SK-N-SH treated with all-trans-retinoic acid at 6 μM for 48 hours (cell line): ENCODE measurements at regions not wholly inside any gene's neighbourhood (a gene's known extent, or its start where the extent isn't known, plus 50 kb on each side); places are given as distances from the start of the nearest gene placed in this dataset.
"Not testable (repeated sequence)": the region's sequence is repeated elsewhere in the genome, so short reads cannot be mapped to it uniquely, and the experiment has no call there.

ENCODE experiments used
- ATAC-seq: fragments of 200-7000 bp; cut with Tn5 transposase; 3 replicates; pipeline ENCODE4 v1.9.1; 2020; ENCODE audit warnings: mild to moderate bottlenecking, moderate library complexity

DNA sequence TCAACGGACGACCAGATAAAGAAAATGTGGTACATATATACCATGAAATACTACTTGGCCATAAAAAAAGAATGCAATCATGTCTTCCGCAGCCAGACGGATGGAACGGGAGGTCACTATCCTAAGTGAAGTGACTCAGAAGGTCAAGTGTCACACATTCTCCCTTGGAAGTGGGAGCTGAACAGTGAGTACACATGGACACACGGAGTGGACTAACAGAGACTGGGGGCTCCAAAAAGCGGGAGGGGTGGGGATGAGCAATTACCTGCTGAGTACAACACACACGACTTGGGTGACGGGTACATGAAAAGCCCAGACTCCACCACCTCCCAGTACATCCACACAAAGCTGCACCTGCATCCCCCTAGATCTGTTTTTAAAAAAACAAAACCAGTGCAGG, 62.5 kb upstream of the TNK2 start:
- ATAC-seq, result not testable (repeated sequence)

DNA sequence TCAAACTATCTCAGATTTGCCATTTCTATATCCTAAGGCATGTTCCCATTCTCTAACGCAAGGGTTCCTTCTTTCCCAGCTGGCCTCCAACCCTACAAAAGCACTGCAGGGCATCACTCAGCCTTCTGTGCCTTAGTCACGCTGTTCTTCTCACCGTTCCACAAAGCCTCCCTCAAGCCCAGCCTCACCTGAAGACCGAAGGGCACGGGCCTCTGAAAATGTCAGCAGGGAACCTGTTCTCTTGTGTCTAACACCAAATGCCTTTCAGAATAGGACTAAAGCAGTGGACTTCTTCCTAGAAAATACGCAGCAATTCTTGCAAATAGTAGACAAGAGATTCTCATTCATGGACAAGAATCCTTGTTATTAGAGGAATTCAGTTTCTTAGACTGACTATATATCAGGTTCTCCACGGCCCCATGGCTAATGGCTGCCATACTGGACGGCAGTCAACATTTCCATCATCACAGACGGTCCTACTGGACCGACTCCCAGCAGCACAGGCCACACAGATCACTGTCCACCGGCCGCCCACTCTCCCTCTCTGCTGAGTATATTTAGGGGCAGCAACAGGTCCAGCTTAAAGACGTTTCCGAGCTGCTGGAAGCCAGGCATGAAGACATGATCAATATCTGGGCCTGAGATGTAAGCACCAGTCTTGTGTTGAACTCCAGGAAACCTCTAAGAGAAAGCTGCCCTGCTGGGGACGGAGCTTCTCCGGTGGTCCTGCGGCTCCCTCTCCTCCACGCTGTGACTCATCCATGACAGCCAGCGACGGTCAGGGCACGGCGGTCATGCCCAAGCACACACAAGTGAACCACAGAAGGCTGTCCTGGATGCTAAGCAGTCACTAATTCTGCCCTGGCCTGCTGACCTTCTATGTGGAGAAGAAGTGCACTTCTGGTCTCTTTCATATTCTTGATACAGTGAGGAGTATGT, 61.8 kb upstream of the TNK2 start:
- not testable (repeated sequence) for ATAC-seq

DNA sequence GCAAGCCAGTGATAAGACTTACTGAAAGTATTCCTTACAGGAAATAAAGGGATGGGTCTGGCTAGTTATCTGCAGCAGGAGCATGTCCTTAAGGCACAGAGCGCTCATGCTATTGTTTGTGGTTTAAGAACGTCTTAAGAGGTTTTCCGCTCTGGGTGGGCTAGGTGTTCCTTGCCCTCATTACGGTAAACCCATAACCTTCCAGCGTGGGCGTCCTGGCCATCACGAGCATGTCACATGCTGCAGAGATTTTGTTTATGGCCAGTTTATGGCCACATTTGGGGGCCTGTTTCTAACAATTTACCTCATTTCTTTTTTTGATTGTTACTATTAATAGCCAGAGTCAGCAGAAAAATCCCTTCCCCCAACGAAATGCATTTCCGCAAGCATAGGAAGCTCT, 61.0 kb upstream of the TNK2 start:
- ATAC-seq, result not testable (repeated sequence)

DNA sequence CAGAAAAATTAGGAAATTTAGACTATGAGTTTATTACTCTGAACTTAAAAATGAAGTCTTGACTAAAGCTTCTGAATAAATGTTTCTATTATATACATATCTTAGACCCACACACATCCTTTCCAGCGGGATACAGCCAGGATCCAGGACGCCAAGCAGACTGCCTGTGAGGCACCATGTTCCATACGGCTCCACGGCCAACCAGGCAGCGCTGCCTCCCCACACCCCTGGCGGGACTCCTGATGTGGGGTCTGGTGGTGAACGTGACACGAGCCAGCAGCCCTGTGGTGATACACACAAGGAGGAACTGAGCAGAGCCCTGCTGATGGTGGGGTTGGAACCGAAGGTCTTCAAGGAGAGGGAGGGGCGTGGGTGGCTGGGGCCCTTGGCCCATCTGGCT, 59.8 kb upstream of the TNK2 start:
- not testable (repeated sequence) for ATAC-seq

DNA sequence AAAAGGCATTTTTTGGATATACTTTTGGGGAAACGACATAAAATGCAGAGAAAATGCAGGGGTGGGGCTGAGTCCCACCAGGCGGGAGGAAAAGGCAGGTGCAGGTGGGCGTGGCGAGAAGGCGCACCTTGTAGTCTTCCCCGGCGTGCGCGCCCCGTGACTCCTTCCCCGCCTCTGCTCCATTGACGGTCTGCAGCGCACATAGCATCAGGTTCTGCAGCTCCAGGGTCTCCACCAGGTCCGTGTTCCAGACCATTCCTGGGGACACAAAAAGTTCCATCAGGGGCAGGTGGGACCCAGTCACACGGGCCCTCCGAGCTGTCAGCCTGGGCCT, 59.0 kb upstream of the TNK2 start:
- not testable (repeated sequence) for ATAC-seq

DNA sequence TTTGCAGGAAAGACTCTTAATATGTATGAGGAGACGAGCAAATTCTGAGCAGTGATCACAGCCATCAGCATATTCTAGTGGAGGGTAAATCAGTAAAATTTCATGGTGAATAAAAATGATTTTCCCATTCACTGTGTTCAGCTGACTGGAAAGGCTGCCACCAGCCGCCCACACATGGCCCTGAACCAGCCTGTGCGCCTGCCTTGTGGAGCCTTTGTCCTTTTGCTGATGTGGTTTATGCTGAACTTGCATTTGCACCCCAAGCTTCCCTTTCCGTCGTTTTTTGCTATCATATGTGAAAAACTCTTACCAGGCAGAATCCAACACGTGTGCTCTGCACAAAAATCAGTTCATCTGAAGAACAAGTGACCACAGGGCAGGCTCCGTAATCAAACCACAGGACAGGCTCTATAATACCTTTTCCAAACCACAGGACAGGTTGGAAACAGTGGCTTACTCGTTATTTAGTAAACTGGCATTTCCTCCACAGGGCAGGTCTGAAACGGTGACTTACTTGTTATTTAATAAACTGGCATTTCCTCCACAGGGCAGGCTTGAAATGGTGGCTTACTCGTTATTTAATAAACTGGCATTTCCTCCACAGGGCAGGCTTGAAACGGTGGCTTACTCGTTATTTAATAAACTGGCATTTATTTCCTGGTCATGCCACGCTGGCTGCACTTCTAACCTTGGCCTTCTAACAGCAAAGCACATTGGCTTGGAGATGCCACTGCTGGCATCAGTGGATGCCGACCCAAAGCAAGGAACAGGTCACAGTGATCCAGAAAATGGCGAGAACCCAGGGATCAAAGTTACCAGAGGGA, 58.4 kb upstream of the TNK2 start:
- ATAC-seq, result not testable (repeated sequence)

DNA sequence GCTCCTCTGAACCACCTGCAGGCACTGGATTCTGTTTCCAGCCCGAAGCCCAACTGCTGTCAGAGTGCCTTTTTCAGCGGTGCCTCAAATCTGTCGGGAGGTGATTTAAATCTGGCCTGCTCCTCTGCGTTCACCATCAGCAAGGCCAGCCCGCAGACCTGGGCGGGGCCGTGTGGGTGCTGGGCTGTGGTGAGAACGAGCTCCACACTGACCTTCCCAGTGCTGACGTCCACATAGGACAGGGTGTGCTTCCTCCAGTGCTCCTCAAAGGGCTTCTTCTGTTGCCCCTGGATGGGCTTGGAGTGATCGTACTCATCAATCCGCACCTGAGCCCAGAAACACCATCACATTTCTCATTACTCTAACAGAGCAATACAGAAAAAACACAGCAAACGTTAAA, 56.9 kb upstream of the TNK2 start:
- not testable (repeated sequence) for ATAC-seq

DNA sequence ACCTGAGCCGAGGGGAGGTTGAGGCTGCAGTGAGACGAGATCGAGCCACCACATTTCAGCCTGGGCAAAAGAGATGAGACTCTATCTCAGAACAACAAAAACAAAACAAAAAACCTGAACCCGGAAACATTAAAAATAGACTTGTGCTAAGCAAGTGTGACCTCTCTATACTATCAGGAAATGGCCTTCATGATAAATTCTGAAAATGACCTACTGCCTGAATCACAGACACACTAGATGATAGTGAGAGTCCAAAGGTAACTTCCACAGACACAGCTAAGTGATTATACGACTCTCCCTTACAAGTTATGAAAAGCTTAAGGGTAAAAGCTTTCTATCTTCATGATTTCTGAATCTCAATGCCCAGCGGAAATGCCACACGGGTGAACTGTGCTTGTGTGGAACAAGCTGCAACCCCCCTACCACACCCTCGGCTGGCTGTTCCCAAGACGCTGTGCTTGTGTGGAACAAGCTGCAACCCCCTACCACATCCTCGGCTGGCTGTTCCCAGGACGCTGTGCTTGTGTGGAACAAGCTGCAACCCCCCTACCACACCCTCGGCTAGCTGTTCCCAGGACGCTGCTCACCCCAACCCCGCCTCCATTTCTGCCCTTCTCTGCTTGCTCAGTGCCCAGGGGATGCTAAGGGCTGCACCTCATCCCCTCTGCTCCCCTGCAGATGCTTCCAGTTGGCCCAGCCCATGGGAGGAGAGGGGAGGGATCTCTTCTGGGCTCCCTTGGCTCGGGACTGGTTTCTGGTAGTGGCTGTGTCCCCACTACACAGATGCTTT, 56.2 kb upstream of the TNK2 start:
- ATAC-seq, result not testable (repeated sequence)

DNA sequence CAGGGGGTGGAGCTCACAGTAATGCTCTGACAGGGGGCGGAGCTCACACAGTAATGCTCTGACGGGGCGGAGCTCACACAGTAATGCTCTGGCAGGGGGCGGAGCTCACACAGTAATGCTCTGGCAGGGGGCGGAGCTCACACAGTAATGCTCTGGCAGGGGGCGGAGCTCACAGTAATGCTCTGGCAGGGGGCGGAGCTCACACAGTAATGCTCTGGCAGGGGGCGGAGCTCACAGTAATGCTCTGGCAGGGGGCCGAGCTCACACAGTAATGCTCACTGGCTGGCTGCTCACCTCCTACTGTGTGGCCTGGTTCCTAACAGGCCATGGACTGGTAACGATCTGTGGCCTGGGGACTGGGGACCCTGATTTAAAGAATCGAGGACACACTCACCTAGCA, 53.9 kb upstream of the TNK2 start:
- not testable (repeated sequence) for ATAC-seq

DNA sequence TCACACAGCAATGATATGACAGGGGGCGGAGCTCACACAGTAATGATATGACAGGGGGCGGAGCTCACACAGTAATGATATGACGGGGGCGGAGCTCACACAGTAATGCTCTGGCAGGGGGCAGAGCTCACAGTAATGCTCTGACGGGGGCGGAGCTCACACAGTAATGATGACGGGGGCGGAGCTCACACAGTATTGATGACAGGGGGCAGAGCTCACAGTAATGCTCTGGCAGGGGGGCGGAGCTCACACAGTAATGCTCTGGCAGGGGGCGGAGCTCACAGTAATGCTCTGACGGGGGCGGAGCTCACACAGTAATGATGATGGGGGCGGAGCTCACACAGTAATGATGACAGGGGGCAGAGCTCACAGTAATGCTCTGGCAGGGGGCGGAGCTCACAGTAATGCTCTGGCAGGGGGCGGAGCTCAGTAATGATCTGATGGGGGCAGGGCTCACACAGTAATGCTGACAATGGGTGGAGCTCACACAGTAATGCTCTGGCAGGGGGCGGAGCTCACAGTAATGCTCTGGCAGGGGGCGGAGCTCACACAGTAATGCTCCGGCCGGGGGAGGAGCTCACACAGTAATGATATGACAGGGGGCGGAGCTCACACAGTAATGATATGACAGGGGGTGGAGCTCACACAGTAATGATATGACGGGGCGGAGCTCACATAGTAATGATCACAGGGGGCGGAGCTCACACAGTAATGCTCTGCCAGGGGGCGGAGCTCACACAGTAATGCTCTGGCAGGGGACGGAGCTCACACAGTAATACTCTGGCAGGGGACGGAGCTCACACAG, 52.8 kb upstream of the TNK2 start:
- peak; percentile 30; the same call in 2 of the 3 replicates for ATAC-seq

DNA sequence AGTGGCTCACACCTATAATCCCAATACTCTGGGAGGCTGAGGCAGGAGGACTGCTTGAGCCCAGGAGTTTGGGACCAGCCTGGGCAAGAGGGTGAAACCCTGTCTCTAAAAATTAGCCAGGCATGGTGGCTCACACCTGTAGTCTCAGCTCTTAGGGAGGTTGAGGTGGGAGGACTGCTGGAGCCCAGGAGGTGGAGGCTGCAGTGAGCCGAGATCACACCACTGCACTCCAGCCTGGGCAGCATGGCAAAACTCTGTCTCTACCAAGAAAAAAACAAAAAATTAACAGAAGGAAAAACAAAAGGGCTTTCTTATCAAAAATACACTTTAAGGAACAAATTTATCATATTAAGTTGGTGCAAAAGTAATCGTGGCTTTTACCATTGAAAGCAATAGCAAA, 51.8 kb upstream of the TNK2 start:
- ATAC-seq, result not testable (repeated sequence)

DNA sequence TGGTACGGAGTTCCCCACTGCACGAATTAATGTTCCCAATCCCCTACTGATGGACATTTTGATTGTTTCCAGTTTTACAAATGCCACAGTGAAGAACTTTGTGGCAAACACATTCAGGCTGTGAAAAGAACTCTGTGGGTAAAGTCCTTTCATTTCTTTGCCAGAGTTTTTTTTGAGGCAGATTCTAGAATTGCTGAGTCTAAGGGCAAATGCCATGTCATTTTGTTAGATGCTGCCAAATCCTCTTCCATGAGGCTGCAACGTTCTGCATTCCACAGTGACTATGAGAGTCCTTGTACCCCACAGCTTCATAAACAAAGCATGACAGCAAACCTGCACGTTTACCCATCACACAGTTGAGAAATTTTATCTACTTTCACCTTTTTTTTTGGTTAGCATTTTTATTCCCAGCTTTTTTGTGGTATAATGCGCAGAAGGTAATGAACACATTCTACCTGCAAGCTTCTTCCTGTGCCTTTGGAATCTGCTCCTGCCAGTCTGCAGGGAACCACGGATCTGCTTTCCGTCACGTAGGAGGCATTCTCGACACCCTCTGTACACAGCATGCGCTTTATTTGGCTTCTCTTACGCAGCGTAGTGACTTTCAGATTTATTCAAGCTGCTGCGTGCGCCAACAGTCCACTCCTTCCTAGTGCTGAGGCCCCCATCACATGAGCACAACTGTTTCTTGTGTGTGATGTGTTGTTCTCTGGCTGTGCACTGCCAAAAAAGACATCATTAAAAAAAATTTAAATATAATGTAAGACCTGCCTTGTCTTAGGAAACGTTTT, 51.2 kb upstream of the TNK2 start:
- not testable (repeated sequence) for ATAC-seq

DNA sequence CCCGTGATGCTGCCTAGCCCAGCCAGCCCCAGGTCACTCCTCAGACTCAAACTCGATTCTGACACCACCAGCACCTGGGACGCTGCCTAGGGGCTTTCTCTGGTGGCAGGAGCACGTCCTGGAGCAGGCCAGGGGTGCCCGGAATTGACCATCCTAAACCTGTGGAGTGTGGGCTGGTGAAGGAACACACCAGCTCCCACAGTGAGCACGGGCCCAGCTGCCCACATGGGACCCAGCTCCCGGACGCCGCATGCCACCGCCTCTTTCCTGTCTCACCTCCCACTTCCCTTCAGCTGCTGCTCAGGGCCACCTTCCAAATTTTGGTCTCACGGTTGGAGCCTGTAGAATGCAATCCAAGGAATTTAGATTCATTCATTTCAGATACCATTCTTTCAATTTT, 50.4 kb upstream of the TNK2 start:
- not testable (repeated sequence) for ATAC-seq
